ENCODE measurements at regions not wholly inside any gene's neighbourhood (a gene's known extent, or its start where the extent isn't known, plus 50 kb on each side); places are given as distances from the start of the nearest gene placed in this dataset.

- no peaks in the 10 kb centered on the region for H3K27me3 ChIP-seq
- DNase-seq (ENCODE audit: low read depth in 1 of 2, low spot score in 1 of 2), result no peak
- TF ChIP-seq CTCF (IDR thresholded peaks at IDR 0.05; ENCODE audit: low read depth, low read length), result no peak
- no peaks in the 10 kb centered on the region for H3K36me3 ChIP-seq
- no peak overlapping the region for H3K27ac ChIP-seq
- H3K9me3 ChIP-seq (ENCODE audit: low read depth), result no peaks in the 10 kb centered on the region
- H3K4me1 ChIP-seq (ENCODE audit: low read depth), result no peaks in the 10 kb centered on the region
- no peak overlapping the region for H3K4me3 ChIP-seq
Observed at GRCh38 chr4:165757451-165757850, 115.6 kb upstream of the TLL1 start.

GRCh38 chr4:165758086-165758485 is 115.0 kb upstream of the TLL1 start:
- Histone ChIP-seq H3K4me1 (ENCODE audit: low read depth) (no peaks in the 10 kb centered on the region), H3K27me3 (no peaks in the 10 kb centered on the region), H3K36me3 (no peaks in the 10 kb centered on the region), H3K9me3 (ENCODE audit: low read depth) (no peaks in the 10 kb centered on the region), H3K4me3 (no peak overlapping the region), H3K27ac (no peak overlapping the region)
- TF ChIP-seq CTCF (IDR thresholded peaks at IDR 0.05; ENCODE audit: low read depth, low read length), result no peak
- no peak for DNase-seq (ENCODE audit: low read depth in 1 of 2, low spot score in 1 of 2)

- TF ChIP-seq CTCF (IDR thresholded peaks at IDR 0.05; ENCODE audit: low read depth, low read length), result no peak
- no peaks in the 10 kb centered on the region for H3K36me3 ChIP-seq
Observed at GRCh38 chr4:165760182-165760581, 112.9 kb upstream of the TLL1 start.

GRCh38 chr4:165761963-165762362 is 111.1 kb upstream of the TLL1 start:
- Histone ChIP-seq H3K4me3 (no peak overlapping the region), H3K27ac (no peak overlapping the region), H3K27me3 (no peaks in the 10 kb centered on the region), H3K9me3 (ENCODE audit: low read depth) (no peaks in the 10 kb centered on the region), H3K4me1 (ENCODE audit: low read depth) (no peaks in the 10 kb centered on the region), H3K36me3 (no peaks in the 10 kb centered on the region)
- no peak for DNase-seq (ENCODE audit: low read depth in 1 of 2, low spot score in 1 of 2)
- no peak for TF ChIP-seq CTCF (IDR thresholded peaks at IDR 0.05; ENCODE audit: low read depth, low read length)

More at GRCh38 chr4:165760182-165760581, 112.9 kb upstream of the TLL1 start:
- Histone ChIP-seq H3K27me3 (no peaks in the 10 kb centered on the region), H3K27ac (no peak overlapping the region), H3K4me3 (no peak overlapping the region), H3K9me3 (ENCODE audit: low read depth) (no peaks in the 10 kb centered on the region), H3K4me1 (ENCODE audit: low read depth) (no peaks in the 10 kb centered on the region)
- no peak for DNase-seq (ENCODE audit: low read depth in 1 of 2, low spot score in 1 of 2)

GRCh38 chr4:165763640-165764039 is 109.4 kb upstream of the TLL1 start:
- Histone ChIP-seq H3K27me3 (no peaks in the 10 kb centered on the region), H3K9me3 (ENCODE audit: low read depth) (no peaks in the 10 kb centered on the region), H3K27ac (no peak overlapping the region), H3K36me3 (no peaks in the 10 kb centered on the region), H3K4me3 (no peak overlapping the region), H3K4me1 (ENCODE audit: low read depth) (no peaks in the 10 kb centered on the region)
- no peak for TF ChIP-seq CTCF (IDR thresholded peaks at IDR 0.05; ENCODE audit: low read depth, low read length)
- DNase-seq (ENCODE audit: low read depth in 1 of 2, low spot score in 1 of 2), result no peak

GRCh38 chr4:165765053-165765452 is 108.0 kb upstream of the TLL1 start:
- Histone ChIP-seq H3K27ac (no peak overlapping the region), H3K9me3 (ENCODE audit: low read depth) (no peaks in the 10 kb centered on the region), H3K27me3 (no peaks in the 10 kb centered on the region), H3K4me3 (no peak overlapping the region), H3K4me1 (ENCODE audit: low read depth) (no peaks in the 10 kb centered on the region), H3K36me3 (no peaks in the 10 kb centered on the region)
- DNase-seq (ENCODE audit: low read depth in 1 of 2, low spot score in 1 of 2), result no peak
- no peak for TF ChIP-seq CTCF (IDR thresholded peaks at IDR 0.05; ENCODE audit: low read depth, low read length)
